OCI-LY7 (cell line): ENCODE measurements at regions not wholly inside any gene's neighbourhood (a gene's known extent, or its start where the extent isn't known, plus 50 kb on each side); places are given as distances from the start of the nearest gene placed in this dataset.

Source experiments
- BruUV-seq: library from RNA; stranded (reverse); fragments of 400-500 nt; replicated peaks from 2 replicates; lab custom pipeline; 2021; lab: Mats Ljungman, UMichigan
- CTCF ChIA-PET: fragments of 300-600 bp; sonication (Branson Sonifier 250); formaldehyde crosslinking; loops from one replicate; lab custom pipeline; 2022; ENCODE audit warnings: antibody characterized with exemption; ENCODE audit not compliant: unreplicated experiment; lab: Charles Lee
- POLR2A ChIA-PET: fragments of 300-600 bp; sonication (Branson Sonifier 250); formaldehyde crosslinking; loops from one replicate; lab custom pipeline; 2022; ENCODE audit warnings: antibody characterized with exemption; lab: Charles Lee
- DNase-seq: peaks from one replicate; pipeline ENCODE4 v3.0.0-alpha.2; 2015; ENCODE audit warnings: low spot score
- H2AFZ ChIP-seq: fragments of 200-600 bp; sonication (generic), shearing (Covaris generic); 2 replicates; pipeline ENCODE4 v1.6.1; 2014; ENCODE audit warnings: mild to moderate bottlenecking, antibody characterized with exemption, low read length, moderate library complexity
- H3K27ac ChIP-seq: fragments of 200-600 bp; sonication (generic); 2 replicates; pipeline ENCODE4 v1.5.1; 2014; ENCODE audit warnings: mixed run types, low read depth, mild to moderate bottlenecking, moderate library complexity, low read length, inconsistent platforms; ENCODE audit not compliant: poor library complexity, severe bottlenecking
- H3K36me3 ChIP-seq: fragments of 200-600 bp; sonication (generic); 2 replicates; pipeline ENCODE4 v1.6.1; 2014; ENCODE audit warnings: mild to moderate bottlenecking, antibody characterized with exemption, low read length, moderate library complexity, mixed read lengths; ENCODE audit not compliant: insufficient read depth
- H3K4me1 ChIP-seq: fragments of 200-600 bp; sonication (generic); 2 replicates; pipeline ENCODE4 v1.5.1; 2014; ENCODE audit warnings: mild to moderate bottlenecking, low read length; ENCODE audit not compliant: insufficient read depth, poor library complexity, severe bottlenecking
- H3K4me2 ChIP-seq: fragments of 200-600 bp; sonication (generic); 2 replicates; pipeline ENCODE4 v1.6.1; 2014; ENCODE audit warnings: mild to moderate bottlenecking, low read length
- H3K4me3 ChIP-seq: fragments of 200-600 bp; sonication (generic); 2 replicates; pipeline ENCODE4 v1.5.1; 2014; ENCODE audit warnings: mild to moderate bottlenecking, low read depth, low read length; ENCODE audit not compliant: poor library complexity, severe bottlenecking
- H3K79me2 ChIP-seq: fragments of 200-600 bp; sonication (generic); 2 replicates; pipeline ENCODE4 v1.6.1; 2016; ENCODE audit warnings: low read depth, mild to moderate bottlenecking, low read length, moderate library complexity, mixed read lengths; ENCODE audit not compliant: insufficient read depth
- H3K9me2 ChIP-seq: fragments of 200-600 bp; sonication (generic); 2 replicates; pipeline ENCODE4 v1.6.1; 2016; ENCODE audit warnings: mild to moderate bottlenecking, low read length, mixed read lengths; ENCODE audit not compliant: insufficient read depth
- H3K9me3 ChIP-seq: fragments of 200-600 bp; sonication (generic); 2 replicates; pipeline ENCODE4 v1.6.1; 2014; ENCODE audit warnings: mild to moderate bottlenecking, mixed run types, low read length, mixed read lengths
- H4K20me1 ChIP-seq: fragments of 200-600 bp; sonication (generic); 2 replicates; pipeline ENCODE4 v1.6.1; 2014; ENCODE audit warnings: mild to moderate bottlenecking, antibody characterized with exemption, low read length, moderate library complexity, mixed read lengths; ENCODE audit not compliant: insufficient read depth
- EZH2phosphoT487 ChIP-seq: fragments of 200-600 bp; sonication (generic); IDR thresholded peaks from 2 replicates; pipeline ENCODE4 v1.6.1; 2018; ENCODE audit warnings: low read depth, borderline replicate concordance, mild to moderate bottlenecking, mixed run types, antibody characterized with exemption, low read length, moderate library complexity, mixed read lengths
- intact Hi-C: fragments of 100-400 bp; cut with micrococcal nuclease; formaldehyde crosslinking; loops from one replicate; pipeline ENCODE4 v1.10.0; 2022; ENCODE audit not compliant: unreplicated experiment
- TF ChIP-seq, protein P1 (sequence below): fragments of 200-600 bp; sonication (generic); conservative IDR thresholded peaks from 2 replicates; pipeline ENCODE4 v1.5.1; 2014; ENCODE audit warnings: mild to moderate bottlenecking, antibody characterized with exemption, low read length, moderate library complexity, mixed read lengths

DNA sequence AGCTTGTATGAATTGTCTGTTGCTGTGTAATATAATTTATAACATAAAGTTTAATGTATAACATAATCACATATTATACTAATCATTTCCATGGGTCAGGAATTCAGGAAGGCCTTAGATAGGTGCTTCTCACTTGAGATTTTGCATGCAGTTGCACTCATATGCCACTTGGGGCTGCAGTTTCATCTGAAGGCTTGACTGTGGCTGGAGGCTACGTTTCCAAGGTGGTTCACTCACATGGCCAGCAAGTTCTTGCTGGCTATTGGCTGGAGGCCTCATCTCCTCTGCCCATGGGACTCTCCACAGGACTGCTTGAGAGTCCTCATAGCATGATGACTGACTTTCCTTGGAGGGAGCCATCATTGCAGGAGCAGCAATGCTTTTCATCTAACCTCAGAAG, 53.4 kb upstream of the STX18 start:
- Histone ChIP-seq H2AFZ (no peak overlapping the region), H3K36me3 (peaks cover 35% of the 10 kb centered on the region), H3K79me2 (no peaks in the 10 kb centered on the region), H3K27ac (no peak overlapping the region), H3K4me2 (no peak overlapping the region), H3K4me1 (no peaks in the 10 kb centered on the region), H3K4me3 (no peak overlapping the region), H3K9me3 (peaks cover 7% of the 10 kb centered on the region; the same call in 1 of the 2 replicates), H3K9me2 (no peaks in the 10 kb centered on the region), H4K20me1 (no peaks in the 10 kb centered on the region)
- intact Hi-C loops, result no loop called here
- peak; percentile 15 for DNase-seq
- ChIA-PET CTCF (no interaction called here), POLR2A (no interaction called here)
- no TSS peak for BruUV-seq
- no peak for TF ChIP-seq EZH2phosphoT487
- TF ChIP-seq, protein P1, sequence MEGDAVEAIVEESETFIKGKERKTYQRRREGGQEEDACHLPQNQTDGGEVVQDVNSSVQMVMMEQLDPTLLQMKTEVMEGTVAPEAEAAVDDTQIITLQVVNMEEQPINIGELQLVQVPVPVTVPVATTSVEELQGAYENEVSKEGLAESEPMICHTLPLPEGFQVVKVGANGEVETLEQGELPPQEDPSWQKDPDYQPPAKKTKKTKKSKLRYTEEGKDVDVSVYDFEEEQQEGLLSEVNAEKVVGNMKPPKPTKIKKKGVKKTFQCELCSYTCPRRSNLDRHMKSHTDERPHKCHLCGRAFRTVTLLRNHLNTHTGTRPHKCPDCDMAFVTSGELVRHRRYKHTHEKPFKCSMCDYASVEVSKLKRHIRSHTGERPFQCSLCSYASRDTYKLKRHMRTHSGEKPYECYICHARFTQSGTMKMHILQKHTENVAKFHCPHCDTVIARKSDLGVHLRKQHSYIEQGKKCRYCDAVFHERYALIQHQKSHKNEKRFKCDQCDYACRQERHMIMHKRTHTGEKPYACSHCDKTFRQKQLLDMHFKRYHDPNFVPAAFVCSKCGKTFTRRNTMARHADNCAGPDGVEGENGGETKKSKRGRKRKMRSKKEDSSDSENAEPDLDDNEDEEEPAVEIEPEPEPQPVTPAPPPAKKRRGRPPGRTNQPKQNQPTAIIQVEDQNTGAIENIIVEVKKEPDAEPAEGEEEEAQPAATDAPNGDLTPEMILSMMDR, result peak; percentile 56; the same call in 1 of the 2 replicates

DNA sequence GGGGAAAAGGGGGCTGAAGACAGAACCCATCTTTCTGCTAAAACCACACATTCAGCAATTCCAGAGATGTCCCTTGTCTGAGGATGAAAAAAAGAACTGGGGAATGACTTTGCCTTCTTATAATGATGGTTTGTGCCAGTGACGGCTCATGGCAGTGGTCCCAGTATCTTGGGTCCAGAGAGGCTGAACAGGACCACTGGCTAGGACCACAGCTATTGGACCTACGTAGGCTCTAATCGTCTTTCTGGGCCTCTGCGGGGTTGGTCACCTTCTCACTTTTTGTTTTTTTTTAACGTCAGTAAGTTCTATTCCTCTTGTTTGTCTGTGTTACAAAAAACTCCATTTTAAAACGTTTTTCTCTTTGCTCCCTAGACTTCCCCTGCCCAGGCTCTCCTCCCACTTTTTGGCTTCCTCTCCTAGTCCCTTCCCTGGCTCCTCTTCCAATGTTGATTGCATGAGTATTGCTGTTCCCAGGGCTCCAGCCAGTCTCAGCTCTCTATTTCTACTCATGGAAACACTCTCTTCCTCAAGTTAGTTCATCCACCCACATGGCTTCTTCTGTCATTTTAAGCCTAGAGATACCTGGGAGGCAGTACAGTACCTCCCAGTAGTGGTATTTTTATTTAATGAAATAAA, 52.6 kb upstream of the STX18 start:
- no TSS peak for BruUV-seq
- no peak for TF ChIP-seq EZH2phosphoT487
- TF ChIP-seq, protein P1, result no peak
- H3K79me2 ChIP-seq, result no peaks in the 10 kb centered on the region
- no peak overlapping the region for H3K4me3 ChIP-seq
- H4K20me1 ChIP-seq, result no peaks in the 10 kb centered on the region
- no peak for DNase-seq
- no peaks in the 10 kb centered on the region for H3K9me2 ChIP-seq
- no peak overlapping the region for H3K27ac ChIP-seq
- no peaks in the 10 kb centered on the region for H3K4me1 ChIP-seq
- intact Hi-C loops, result no loop called here
- H2AFZ ChIP-seq, result no peak overlapping the region
- ChIA-PET POLR2A (no interaction called here), CTCF (no interaction called here)
- peaks cover 35% of the 10 kb centered on the region for H3K36me3 ChIP-seq
- H3K4me2 ChIP-seq, result no peak overlapping the region
- peaks cover 7% of the 10 kb centered on the region; the same call in 1 of the 2 replicates for H3K9me3 ChIP-seq

DNA sequence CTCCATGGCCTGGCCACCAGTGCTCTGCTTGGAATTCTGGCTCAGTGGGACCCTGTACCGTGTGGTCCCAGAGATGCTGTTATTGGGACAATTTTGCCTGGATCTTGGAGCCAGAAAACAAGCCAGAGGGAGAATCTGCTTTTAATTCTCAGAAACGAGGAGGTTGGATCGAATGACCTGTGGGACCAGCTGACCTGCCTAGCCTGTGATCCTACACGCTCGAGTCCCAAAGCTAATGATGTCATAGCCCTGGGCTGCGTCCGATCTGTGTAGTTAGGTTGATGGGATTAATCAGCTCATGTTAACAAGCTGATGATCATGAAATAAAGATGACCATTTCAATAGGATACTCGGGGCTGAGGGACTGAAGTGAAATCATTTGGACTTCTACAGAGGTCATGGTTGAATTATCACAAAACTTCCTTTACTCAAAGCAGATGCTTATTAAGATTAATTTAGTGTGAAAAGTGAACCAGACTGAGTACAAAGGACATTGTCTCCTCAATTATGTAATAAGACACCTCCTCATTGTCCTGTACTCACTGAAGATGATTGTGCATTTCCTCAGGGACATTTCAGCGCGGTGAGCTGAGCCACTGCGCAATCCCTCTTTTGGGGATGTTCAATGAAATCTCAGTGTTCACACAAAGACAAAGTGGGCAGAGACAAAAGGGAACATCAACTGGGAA, 51.9 kb upstream of the STX18 start:
- H3K9me3 ChIP-seq, result peaks cover 7% of the 10 kb centered on the region; the same call in 1 of the 2 replicates
- no peaks in the 10 kb centered on the region for H3K79me2 ChIP-seq
- H3K4me1 ChIP-seq, result no peaks in the 10 kb centered on the region
- no peaks in the 10 kb centered on the region for H4K20me1 ChIP-seq
- peaks cover 35% of the 10 kb centered on the region for H3K36me3 ChIP-seq
- CTCF ChIA-PET, result no interaction called here
- intact Hi-C loops, result no loop called here
- no peak for DNase-seq
- no peak for TF ChIP-seq EZH2phosphoT487
- TF ChIP-seq, protein P1, result no peak
- no peaks in the 10 kb centered on the region for H3K9me2 ChIP-seq
- H2AFZ ChIP-seq, result no peak overlapping the region
- no peak overlapping the region for H3K4me3 ChIP-seq
- POLR2A ChIA-PET, result no interaction called here
- no TSS peak for BruUV-seq
- no peak overlapping the region for H3K4me2 ChIP-seq
- no peak overlapping the region for H3K27ac ChIP-seq
